ENCODE measurements at regions not wholly inside any gene's neighbourhood (a gene's known extent, or its start where the extent isn't known, plus 50 kb on each side); places are given as distances from the start of the nearest gene placed in this dataset.

DNA sequence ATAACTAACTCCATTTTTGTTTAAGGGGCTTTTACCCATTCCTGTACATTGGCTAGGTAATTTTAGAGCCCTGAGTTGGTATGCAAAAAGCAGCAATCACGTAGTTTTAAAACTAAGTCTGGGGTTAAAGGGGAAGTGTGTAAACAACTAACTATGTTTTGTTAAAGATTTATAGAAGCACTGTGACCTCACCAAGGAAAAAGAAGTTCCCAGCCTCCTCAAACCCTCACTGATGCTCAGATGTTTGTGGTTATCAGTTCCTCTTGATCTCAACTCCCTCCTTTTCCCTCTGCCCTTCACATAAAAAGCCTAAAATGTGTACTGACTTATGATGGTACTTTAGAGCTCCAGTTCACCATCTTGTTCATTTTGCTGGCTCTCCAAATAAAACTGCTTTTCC lies 119.9 kb upstream of the IRX6 start:
- TF ChIP-seq, protein P1, sequence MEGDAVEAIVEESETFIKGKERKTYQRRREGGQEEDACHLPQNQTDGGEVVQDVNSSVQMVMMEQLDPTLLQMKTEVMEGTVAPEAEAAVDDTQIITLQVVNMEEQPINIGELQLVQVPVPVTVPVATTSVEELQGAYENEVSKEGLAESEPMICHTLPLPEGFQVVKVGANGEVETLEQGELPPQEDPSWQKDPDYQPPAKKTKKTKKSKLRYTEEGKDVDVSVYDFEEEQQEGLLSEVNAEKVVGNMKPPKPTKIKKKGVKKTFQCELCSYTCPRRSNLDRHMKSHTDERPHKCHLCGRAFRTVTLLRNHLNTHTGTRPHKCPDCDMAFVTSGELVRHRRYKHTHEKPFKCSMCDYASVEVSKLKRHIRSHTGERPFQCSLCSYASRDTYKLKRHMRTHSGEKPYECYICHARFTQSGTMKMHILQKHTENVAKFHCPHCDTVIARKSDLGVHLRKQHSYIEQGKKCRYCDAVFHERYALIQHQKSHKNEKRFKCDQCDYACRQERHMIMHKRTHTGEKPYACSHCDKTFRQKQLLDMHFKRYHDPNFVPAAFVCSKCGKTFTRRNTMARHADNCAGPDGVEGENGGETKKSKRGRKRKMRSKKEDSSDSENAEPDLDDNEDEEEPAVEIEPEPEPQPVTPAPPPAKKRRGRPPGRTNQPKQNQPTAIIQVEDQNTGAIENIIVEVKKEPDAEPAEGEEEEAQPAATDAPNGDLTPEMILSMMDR (IDR thresholded peaks at IDR 0.05; ENCODE audit: poor library complexity), result no peak
- TF ChIP-seq EZH2phosphoT487 (IDR thresholded peaks at IDR 0.05; ENCODE audit: low read depth, severe bottlenecking, unreplicated experiment), result no peak
